ENCODE measurements at regions not wholly inside any gene's neighbourhood (a gene's known extent, or its start where the extent isn't known, plus 50 kb on each side); places are given as distances from the start of the nearest gene placed in this dataset.

- Histone ChIP-seq H2AFZ (ENCODE audit: low read depth, low read length, poor library complexity, severe bottlenecking) (no peak overlapping the region), H3K36me3 (ENCODE audit: control insufficient read depth in 1 of 2, insufficient read depth in 2 of 2, low read length in 2 of 2) (no peaks in the 10 kb centered on the region), H3K27me3 (ENCODE audit: insufficient read depth, low read length) (peaks cover 6% of the 10 kb centered on the region; the same call in 1 of the 2 replicates), H3K9me3 (ENCODE audit: control insufficient read depth in 1 of 2, insufficient read depth in 1 of 2, low read depth in 1 of 2, low read length in 2 of 2) (no peaks in the 10 kb centered on the region), H3K4me2 (ENCODE audit: low read length) (no peak overlapping the region), H3K4me3 (replicated peaks in 1 of 2; ENCODE audit: low read depth in 1 of 2, low read length in 2 of 2) (no peak overlapping the region), H3K9ac (ENCODE audit: low read length) (no peak overlapping the region), H3K9me2 (ENCODE audit: insufficient read depth) (no peaks in the 10 kb centered on the region), H4K20me1 (ENCODE audit: insufficient read depth) (no peaks in the 10 kb centered on the region), H3K4me1 (ENCODE audit: control insufficient read depth in 1 of 2, insufficient read depth in 2 of 2, low read length in 2 of 2) (no peaks in the 10 kb centered on the region), H3K27ac (ENCODE audit: low read depth, low read length) (no peak overlapping the region), H3K79me2 (ENCODE audit: insufficient read depth, low read length) (no peaks in the 10 kb centered on the region)
- no TSS peak for BruUV-seq (replicated peaks)
- POLR2A ChIA-PET = no interaction called here
- TF ChIP-seq ZBTB33 (IDR thresholded peaks at IDR 0.05; ENCODE audit: extremely low read depth, insufficient replicate concordance, low read length) (no peak), SP1 (IDR thresholded peaks at IDR 0.05; ENCODE audit: low read depth) (no peak), CEBPB (IDR thresholded peaks at IDR 0.05; ENCODE audit: low read depth) (no peak), CTCF (IDR thresholded peaks at IDR 0.05 in 2 of 3, conservative IDR thresholded peaks at IDR 0.05 in 1 of 3; ENCODE audit: borderline replicate concordance in 1 of 3, insufficient read depth in 1 of 3, low read depth in 2 of 3, low read length in 2 of 3) (no peak), ZFX (IDR thresholded peaks at IDR 0.05) (no peak), REST (IDR thresholded peaks at IDR 0.05; ENCODE audit: low read depth) (no peak), TCF7L2 (IDR thresholded peaks at IDR 0.05; ENCODE audit: borderline replicate concordance, extremely low read depth, insufficient read depth, insufficient read length) (no peak), ATF3 (IDR thresholded peaks at IDR 0.05) (no peak), POLR2A (IDR thresholded peaks at IDR 0.05; ENCODE audit: borderline replicate concordance, extremely low read depth, insufficient read depth, insufficient read length) (no peak), ELF1 (IDR thresholded peaks at IDR 0.05; ENCODE audit: borderline replicate concordance, low read depth) (no peak), EZH2phosphoT487 (IDR thresholded peaks at IDR 0.05; ENCODE audit: borderline replicate concordance) (no peak), JUND (IDR thresholded peaks at IDR 0.05) (no peak), RAD21 (IDR thresholded peaks at IDR 0.05; ENCODE audit: low read depth) (no peak), EZH2 (IDR thresholded peaks at IDR 0.05) (no peak), SIN3A (IDR thresholded peaks at IDR 0.05; ENCODE audit: low read depth) (no peak), CBX3 (IDR thresholded peaks at IDR 0.05; ENCODE audit: low read depth) (no peak), MAX (IDR thresholded peaks at IDR 0.05) (no peak), ZNF274 (IDR thresholded peaks at IDR 0.05; ENCODE audit: low read depth, low read length) (no peak)
- DNase-seq (ENCODE audit: low read depth, low spot score) = no peak
- intact Hi-C loops (cut with micrococcal nuclease) = no loop called here
- CTCF ChIA-PET = interaction anchor here (1.7 kb wide), 2 partner anchors 23 to 85 kb away, joined by 6 to 7 read pairs; no protein-coding TSS in a partner anchor
- RAD21 ChIA-PET (ENCODE audit: low non-redundant PET in 1 of 2, low total read pairs in 2 of 2, uncharacterized antibody in 2 of 2, unreplicated experiment in 2 of 2) = no interaction called here
- no peak for ATAC-seq
Observed at GRCh38 chr13:91162589-91162988, 184.9 kb upstream of the MIR17HG start.

All from HCT116 (cell line).